ENCODE measurements at regions not wholly inside any gene's neighbourhood (a gene's known extent, or its start where the extent isn't known, plus 50 kb on each side); places are given as distances from the start of the nearest gene placed in this dataset.

- DNase-seq = no peak
Observed at GRCh38 chr2:23198316-23199114, 186.5 kb upstream of the KLHL29 start.

- peak in 1 of 2 experiments; percentile 5 for DNase-seq
Observed at GRCh38 chr2:23199115-23199918, 185.7 kb upstream of the KLHL29 start.

- no peak for DNase-seq
Observed at GRCh38 chr2:23200068-23200786, 184.8 kb upstream of the KLHL29 start.

GRCh38 chr2:23200787-23201114 lies 184.2 kb upstream of the KLHL29 start:
- DNase-seq = no peak

- DNase-seq = no peak
Observed at GRCh38 chr2:23203383-23203782, 181.6 kb upstream of the KLHL29 start.

- no peak for DNase-seq
Observed at GRCh38 chr2:23204685-23205242, 180.2 kb upstream of the KLHL29 start.

- no peak for DNase-seq
Observed at GRCh38 chr2:23206650-23207049, 178.3 kb upstream of the KLHL29 start.

GRCh38 chr2:23207871-23208270 lies 177.1 kb upstream of the KLHL29 start:
- no peak for DNase-seq

- DNase-seq = no peak
Observed at GRCh38 chr2:23208339-23208738, 176.6 kb upstream of the KLHL29 start.

- no peak for DNase-seq
Observed at GRCh38 chr2:23209059-23209458, 175.9 kb upstream of the KLHL29 start.

- DNase-seq = no peak
Observed at GRCh38 chr2:23211987-23212583, 172.9 kb upstream of the KLHL29 start.

GRCh38 chr2:23213196-23213595 lies 171.8 kb upstream of the KLHL29 start:
- no peak for DNase-seq

- no peak for DNase-seq
Observed at GRCh38 chr2:23215016-23215415, 170.0 kb upstream of the KLHL29 start.

GRCh38 chr2:23219666-23220065 lies 165.3 kb upstream of the KLHL29 start:
- DNase-seq = no peak

GRCh38 chr2:23220513-23221094 lies 164.4 kb upstream of the KLHL29 start:
- DNase-seq = no peak

- no peak for DNase-seq
Observed at GRCh38 chr2:23221236-23221635, 163.7 kb upstream of the KLHL29 start.

- DNase-seq = no peak
Observed at GRCh38 chr2:23221901-23222300, 163.1 kb upstream of the KLHL29 start.

- no peak for DNase-seq
Observed at GRCh38 chr2:23230885-23231284, 154.1 kb upstream of the KLHL29 start.

- DNase-seq = no peak
Observed at GRCh38 chr2:23231865-23232264, 153.1 kb upstream of the KLHL29 start.

GRCh38 chr2:23235292-23235691 lies 149.7 kb upstream of the KLHL29 start:
- no peak for DNase-seq

GRCh38 chr2:23235736-23236135 lies 149.2 kb upstream of the KLHL29 start:
- DNase-seq = no peak

GRCh38 chr2:23237147-23237546 lies 147.8 kb upstream of the KLHL29 start:
- DNase-seq = no peak
